ENCODE measurements at regions not wholly inside any gene's neighbourhood (a gene's known extent, or its start where the extent isn't known, plus 50 kb on each side); places are given as distances from the start of the nearest gene placed in this dataset.

- H3K27ac ChIP-seq: no peak overlapping the region
- no peaks in the 10 kb centered on the region for H3K4me1 ChIP-seq
- H3K9ac ChIP-seq: no peak overlapping the region
- H3K9me3 ChIP-seq (ENCODE audit: control insufficient read depth, low read length): no peaks in the 10 kb centered on the region
- no peak overlapping the region for H3K4me2 ChIP-seq (ENCODE audit: low read length)
- H2AFZ ChIP-seq: no peak overlapping the region
- no peaks in the 10 kb centered on the region for H3K27me3 ChIP-seq (ENCODE audit: control insufficient read depth, insufficient read depth, low read length)
- H3K36me3 ChIP-seq (ENCODE audit: control insufficient read depth, insufficient read depth, low read length): no peaks in the 10 kb centered on the region
- no peak overlapping the region for H3K4me3 ChIP-seq (ENCODE audit: low read depth, low read length)
- H3K79me2 ChIP-seq: no peaks in the 10 kb centered on the region
- TF ChIP-seq CTCF (IDR thresholded peaks at IDR 0.05): no peak
Observed at GRCh38 chr4:12747154-12747553, 737.0 kb downstream of the RAB28 start.

DNA sequence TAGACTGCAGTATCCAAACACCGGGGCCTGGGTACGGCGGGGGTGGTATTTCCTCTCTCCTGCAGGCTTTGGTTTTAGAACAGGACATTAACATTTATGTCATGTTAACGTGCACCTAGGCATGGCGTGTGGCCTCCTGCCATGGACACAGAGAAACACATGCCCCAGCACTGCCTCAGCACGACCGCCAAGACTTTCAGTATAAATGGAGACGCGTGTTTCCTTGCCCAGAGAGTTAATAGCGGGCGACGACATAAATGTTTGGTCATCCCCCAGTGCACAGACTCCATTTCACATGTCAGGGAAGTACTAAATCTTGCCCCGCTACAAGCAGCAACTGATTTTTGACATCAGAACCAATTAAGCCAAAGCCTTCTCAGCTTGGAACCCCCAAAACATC is 737.9 kb downstream of the RAB28 start:
- H3K4me2 ChIP-seq (ENCODE audit: low read length): no peak overlapping the region
- H3K27ac ChIP-seq: no peak overlapping the region
- H2AFZ ChIP-seq: no peak overlapping the region
- H3K79me2 ChIP-seq: no peaks in the 10 kb centered on the region
- H3K9me3 ChIP-seq (ENCODE audit: control insufficient read depth, low read length): no peaks in the 10 kb centered on the region
- no peaks in the 10 kb centered on the region for H3K36me3 ChIP-seq (ENCODE audit: control insufficient read depth, insufficient read depth, low read length)
- no peak for TF ChIP-seq CTCF (IDR thresholded peaks at IDR 0.05)
- H3K9ac ChIP-seq: no peak overlapping the region
- no peaks in the 10 kb centered on the region for H3K27me3 ChIP-seq (ENCODE audit: control insufficient read depth, insufficient read depth, low read length)
- no peaks in the 10 kb centered on the region for H3K4me1 ChIP-seq
- H3K4me3 ChIP-seq (ENCODE audit: low read depth, low read length): no peak overlapping the region

GRCh38 chr4:12734586-12734985 is 749.6 kb downstream of the RAB28 start:
- no peaks in the 10 kb centered on the region for H3K27me3 ChIP-seq (ENCODE audit: control insufficient read depth, insufficient read depth, low read length)
- H2AFZ ChIP-seq: no peak overlapping the region
- TF ChIP-seq CTCF (IDR thresholded peaks at IDR 0.05): no peak
- no peaks in the 10 kb centered on the region for H3K36me3 ChIP-seq (ENCODE audit: control insufficient read depth, insufficient read depth, low read length)
- no peaks in the 10 kb centered on the region for H3K9me3 ChIP-seq (ENCODE audit: control insufficient read depth, low read length)
- H3K9ac ChIP-seq: no peak overlapping the region
- H3K4me1 ChIP-seq: no peaks in the 10 kb centered on the region
- no peak overlapping the region for H3K4me3 ChIP-seq (ENCODE audit: low read depth, low read length)
- no peak overlapping the region for H3K27ac ChIP-seq
- no peak overlapping the region for H3K4me2 ChIP-seq (ENCODE audit: low read length)
- H3K79me2 ChIP-seq: no peaks in the 10 kb centered on the region

DNA sequence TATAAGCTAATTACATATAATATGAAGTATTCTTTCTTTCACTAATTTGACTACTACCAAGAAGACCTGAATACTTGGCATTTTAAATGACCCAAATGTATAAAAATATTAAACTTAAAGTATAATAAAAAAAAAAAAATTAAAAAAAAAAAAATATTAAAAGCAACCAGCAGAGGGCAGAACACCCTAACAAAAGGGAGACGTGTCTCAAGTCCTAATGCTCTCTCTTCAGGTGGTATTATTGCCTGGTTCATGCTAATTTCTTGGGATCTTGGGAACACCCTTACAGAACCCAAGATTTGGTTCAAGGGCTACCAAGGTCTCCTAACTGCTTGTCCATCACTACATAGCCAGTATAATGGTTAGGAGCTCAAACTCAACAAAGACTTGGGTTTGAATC is 754.8 kb downstream of the RAB28 start:
- Histone ChIP-seq H3K4me1 (no peaks in the 10 kb centered on the region), H3K27me3 (ENCODE audit: control insufficient read depth, insufficient read depth, low read length) (no peaks in the 10 kb centered on the region), H3K27ac (no peak overlapping the region), H3K36me3 (ENCODE audit: control insufficient read depth, insufficient read depth, low read length) (no peaks in the 10 kb centered on the region), H3K79me2 (no peaks in the 10 kb centered on the region), H2AFZ (no peak overlapping the region), H3K9me3 (ENCODE audit: control insufficient read depth, low read length) (no peaks in the 10 kb centered on the region), H3K9ac (no peak overlapping the region), H3K4me3 (ENCODE audit: low read depth, low read length) (no peak overlapping the region), H3K4me2 (ENCODE audit: low read length) (no peak overlapping the region)
- TF ChIP-seq CTCF (IDR thresholded peaks at IDR 0.05): peak; percentile 12

- Histone ChIP-seq H3K9me3 (ENCODE audit: control insufficient read depth, low read length) (no peaks in the 10 kb centered on the region), H2AFZ (peak overlapping the region; percentile 34), H3K4me3 (ENCODE audit: low read depth, low read length) (no peak overlapping the region), H3K79me2 (no peaks in the 10 kb centered on the region), H3K9ac (no peak overlapping the region), H3K27ac (no peak overlapping the region), H3K4me2 (ENCODE audit: low read length) (no peak overlapping the region), H3K36me3 (ENCODE audit: control insufficient read depth, insufficient read depth, low read length) (no peaks in the 10 kb centered on the region), H3K27me3 (ENCODE audit: control insufficient read depth, insufficient read depth, low read length) (no peaks in the 10 kb centered on the region), H3K4me1 (no peaks in the 10 kb centered on the region)
- peak; percentile 41 for TF ChIP-seq CTCF (IDR thresholded peaks at IDR 0.05)
Observed at GRCh38 chr4:12724510-12724909, 759.6 kb downstream of the RAB28 start.
